Upper lobe of left lung (tissue), 6 donors: ENCODE measurements at regions not wholly inside any gene's neighbourhood (a gene's known extent, or its start where the extent isn't known, plus 50 kb on each side); places are given as distances from the start of the nearest gene placed in this dataset.

Source experiments
- ATAC-seq, 2 donors: fragments of 200-7000 bp; cut with Tn5 transposase; one replicate each; pipeline ENCODE4 v1.9.1; 2022; ENCODE audit warnings: mild to moderate bottlenecking in 2 of 2, moderate library complexity in 2 of 2; ENCODE audit not compliant: low FRiP score in 2 of 2
- DNase-seq, 2 donors: peaks; one replicate each; pipeline ENCODE4 v3.0.0-alpha.2; 2019 to 2020
- H3K27ac ChIP-seq, 4 donors: fragments of 200-600 bp; sonication (generic); one replicate each; pipeline ENCODE4 v1.5.1; 2016 to 2019
- H3K27me3 ChIP-seq, 4 donors: fragments of 200-600 bp; sonication (generic); one replicate each; pipeline ENCODE4 v1.5.1; 2017 to 2019
- H3K36me3 ChIP-seq, 4 donors: fragments of 200-600 bp; sonication (generic); one replicate each; pipeline ENCODE4 v1.5.1; 2016 to 2019
- H3K4me1 ChIP-seq, 4 donors: fragments of 200-600 bp; sonication (generic); one replicate each; pipeline ENCODE4 v1.5.1; 2018 to 2019
- H3K4me3 ChIP-seq, 4 donors: fragments of 200-600 bp; sonication (generic); one replicate each; pipeline ENCODE4 v1.5.1; 2017 to 2019; ENCODE audit warnings: mild to moderate bottlenecking in 2 of 4, moderate library complexity in 1 of 4
- H3K9me3 ChIP-seq, 4 donors: fragments of 200-600 bp; sonication (generic); one replicate each; pipeline ENCODE4 v1.5.1; 2018 to 2019
- EP300 ChIP-seq, 4 donors: sonication (generic); formaldehyde crosslinking; IDR thresholded peaks; one replicate each; pipeline ENCODE4 v1.5.1; 2017; ENCODE audit warnings: antibody characterized with exemption in 4 of 4, control low read depth in 2 of 4
- POLR2A ChIP-seq, 4 donors: fragments of 450-650 bp; IDR thresholded peaks; one replicate each; pipeline ENCODE4 v1.5.1; 2016 to 2017; ENCODE audit warnings: antibody characterized with exemption in 4 of 4, mild to moderate bottlenecking in 2 of 4
- POLR2AphosphoS5 ChIP-seq, 2 donors: sonication (generic); formaldehyde crosslinking; IDR thresholded peaks; one replicate each; pipeline ENCODE4 v1.5.1; 2017; ENCODE audit warnings: antibody characterized with exemption in 2 of 2
- WGBS, 2 donors: methylation state at CpG; one replicate each; pipeline ENCODE4 v1.1.5; 2017 to 2018; 5-methylcytosine and 5-hydroxymethylcytosine counted together
- TF ChIP-seq, protein P1 (sequence below), 6 experiments: fragments of 450-650 bp in 4 of 6; fragments of 200-600 bp in 2 of 6; sonication (generic) in 2 of 6; IDR thresholded peaks; one replicate each; pipeline ENCODE4 v1.5.1; 2016 to 2019; ENCODE audit warnings: antibody characterized with exemption in 6 of 6
- donor health status: DM: no; HTN: no; CAD: no; lungs with moderate emphysema.
- donor health status: DM: no; HTN: yes; CAD: no; lungs with severe emphysema.

DNA sequence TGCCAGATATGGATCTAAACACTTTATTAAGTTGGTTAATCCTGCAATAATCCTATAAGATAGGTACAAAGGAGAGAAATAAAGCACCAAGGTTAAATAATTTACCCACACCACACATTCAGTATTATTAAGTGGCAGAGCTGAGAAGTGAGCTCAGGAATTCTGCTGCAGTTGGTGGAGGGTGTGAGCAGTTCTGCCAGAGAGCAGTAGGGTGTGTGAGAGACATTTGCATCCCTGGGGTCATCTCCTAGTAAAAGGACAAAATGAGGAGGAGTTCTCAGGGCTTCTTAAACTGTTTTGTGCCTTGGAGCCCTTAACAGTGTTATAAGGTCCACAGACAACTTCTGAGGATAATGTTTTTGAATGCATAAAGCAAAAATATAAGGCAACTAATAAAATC lies 484.5 kb downstream of the TAFA4 start:
- TF ChIP-seq EP300 (IDR thresholded peaks at IDR 0.05) (no peak), POLR2A (IDR thresholded peaks at IDR 0.05) (no peak), POLR2AphosphoS5 (IDR thresholded peaks at IDR 0.05) (no peak)
- TF ChIP-seq, protein P1, sequence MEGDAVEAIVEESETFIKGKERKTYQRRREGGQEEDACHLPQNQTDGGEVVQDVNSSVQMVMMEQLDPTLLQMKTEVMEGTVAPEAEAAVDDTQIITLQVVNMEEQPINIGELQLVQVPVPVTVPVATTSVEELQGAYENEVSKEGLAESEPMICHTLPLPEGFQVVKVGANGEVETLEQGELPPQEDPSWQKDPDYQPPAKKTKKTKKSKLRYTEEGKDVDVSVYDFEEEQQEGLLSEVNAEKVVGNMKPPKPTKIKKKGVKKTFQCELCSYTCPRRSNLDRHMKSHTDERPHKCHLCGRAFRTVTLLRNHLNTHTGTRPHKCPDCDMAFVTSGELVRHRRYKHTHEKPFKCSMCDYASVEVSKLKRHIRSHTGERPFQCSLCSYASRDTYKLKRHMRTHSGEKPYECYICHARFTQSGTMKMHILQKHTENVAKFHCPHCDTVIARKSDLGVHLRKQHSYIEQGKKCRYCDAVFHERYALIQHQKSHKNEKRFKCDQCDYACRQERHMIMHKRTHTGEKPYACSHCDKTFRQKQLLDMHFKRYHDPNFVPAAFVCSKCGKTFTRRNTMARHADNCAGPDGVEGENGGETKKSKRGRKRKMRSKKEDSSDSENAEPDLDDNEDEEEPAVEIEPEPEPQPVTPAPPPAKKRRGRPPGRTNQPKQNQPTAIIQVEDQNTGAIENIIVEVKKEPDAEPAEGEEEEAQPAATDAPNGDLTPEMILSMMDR (IDR thresholded peaks at IDR 0.05): no peak
- DNase-seq: no peak

DNA sequence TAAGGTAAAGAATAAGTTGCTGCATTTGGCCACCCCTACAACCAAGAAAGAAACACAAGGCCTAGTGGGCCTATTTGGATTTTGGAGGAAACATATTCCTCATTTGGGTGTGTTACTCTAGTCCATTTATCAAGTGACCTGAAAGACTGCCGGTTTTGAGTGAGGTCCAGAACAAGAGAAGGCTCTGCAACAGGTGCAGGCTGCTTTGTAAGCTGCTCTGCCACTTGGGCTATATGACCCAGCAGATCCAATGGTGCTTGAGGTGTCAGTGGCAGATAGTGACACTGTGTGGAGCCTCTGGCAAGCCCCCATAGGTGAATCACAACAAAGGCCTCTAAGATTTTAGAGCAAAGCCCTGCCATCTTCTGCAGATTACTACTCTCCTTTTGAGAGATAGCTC lies 491.3 kb downstream of the TAFA4 start:
- Histone ChIP-seq H3K36me3 (no peaks in the 10 kb centered on the region), H3K9me3 (peaks cover 0 to 3% (median 0%) of the 10 kb centered on the region in 4 donors), H3K4me1 (no peaks in the 10 kb centered on the region), H3K27me3 (no peaks in the 10 kb centered on the region), H3K27ac (no peak overlapping the region), H3K4me3 (no peak overlapping the region)
- TF ChIP-seq POLR2A (IDR thresholded peaks at IDR 0.05) (no peak), EP300 (IDR thresholded peaks at IDR 0.05) (no peak), POLR2AphosphoS5 (IDR thresholded peaks at IDR 0.05) (no peak)
- TF ChIP-seq, protein P1 (IDR thresholded peaks at IDR 0.05): no peak
- no peak for ATAC-seq
- no peak for DNase-seq
- WGBS, 2 donors: 67 to 88% methylated on average over 1 of the region's 1 CpG

More for the DNA sequence above, 484.5 kb downstream of the TAFA4 start:
- H3K36me3 ChIP-seq: no peaks in the 10 kb centered on the region
- H3K4me1 ChIP-seq: no peaks in the 10 kb centered on the region
- ATAC-seq: no peak
- H3K4me3 ChIP-seq: no peak overlapping the region
- H3K9me3 ChIP-seq: no peaks in the 10 kb centered on the region
- H3K27ac ChIP-seq: no peak overlapping the region
- H3K27me3 ChIP-seq: no peaks in the 10 kb centered on the region

DNA sequence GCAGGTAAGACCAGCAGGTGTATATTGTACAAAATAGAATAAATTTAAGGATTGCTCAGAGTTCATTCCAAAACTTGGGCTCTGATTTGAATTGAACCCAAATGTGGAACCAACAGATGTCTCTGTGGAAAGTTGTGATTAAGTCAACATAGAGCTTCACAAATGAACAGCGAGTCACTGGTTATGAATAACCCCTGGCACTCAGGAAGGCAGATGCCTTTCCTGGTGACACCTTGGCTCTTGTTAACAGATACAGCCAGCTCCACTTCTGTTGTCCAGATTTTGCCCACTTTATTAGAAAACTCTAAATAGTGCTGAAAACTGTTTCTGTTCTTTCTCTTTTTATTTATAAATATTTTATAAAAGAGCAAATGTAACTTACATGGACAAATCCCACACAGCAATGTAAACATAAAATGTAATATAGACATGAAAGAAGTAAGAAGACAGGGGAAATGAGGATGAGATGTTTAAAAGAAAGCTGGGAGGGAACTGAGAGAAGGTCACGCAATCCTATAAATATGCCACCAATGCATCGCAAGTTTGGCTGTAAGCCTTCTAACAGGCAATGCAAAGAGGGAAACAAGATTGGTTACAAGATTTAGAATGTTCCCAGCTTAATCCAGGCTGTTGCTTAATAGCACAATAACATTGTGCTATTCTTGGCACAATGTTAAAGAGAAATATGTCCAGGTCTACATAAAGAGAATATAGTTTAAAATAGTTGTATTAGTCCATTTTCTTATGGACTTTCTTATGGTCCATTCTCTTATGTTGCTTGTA lies 495.5 kb downstream of the TAFA4 start:
- DNase-seq (no peak), ATAC-seq (no peak)
- no peaks in the 10 kb centered on the region for H3K4me1 ChIP-seq
- H3K36me3 ChIP-seq: no peaks in the 10 kb centered on the region
- H3K27me3 ChIP-seq: no peaks in the 10 kb centered on the region
- TF ChIP-seq POLR2AphosphoS5 (IDR thresholded peaks at IDR 0.05): no peak
- TF ChIP-seq, protein P1 (IDR thresholded peaks at IDR 0.05): no peak
- no peak for TF ChIP-seq EP300 (IDR thresholded peaks at IDR 0.05)
- no peak for TF ChIP-seq POLR2A (IDR thresholded peaks at IDR 0.05)
- 81 to 85% methylated on average over 3 of the region's 3 CpGs for WGBS, 2 donors
- H3K27ac ChIP-seq: no peak overlapping the region
- H3K4me3 ChIP-seq: no peak overlapping the region
- H3K9me3 ChIP-seq: peaks cover 0 to 3% (median 0%) of the 10 kb centered on the region in 4 donors

DNA sequence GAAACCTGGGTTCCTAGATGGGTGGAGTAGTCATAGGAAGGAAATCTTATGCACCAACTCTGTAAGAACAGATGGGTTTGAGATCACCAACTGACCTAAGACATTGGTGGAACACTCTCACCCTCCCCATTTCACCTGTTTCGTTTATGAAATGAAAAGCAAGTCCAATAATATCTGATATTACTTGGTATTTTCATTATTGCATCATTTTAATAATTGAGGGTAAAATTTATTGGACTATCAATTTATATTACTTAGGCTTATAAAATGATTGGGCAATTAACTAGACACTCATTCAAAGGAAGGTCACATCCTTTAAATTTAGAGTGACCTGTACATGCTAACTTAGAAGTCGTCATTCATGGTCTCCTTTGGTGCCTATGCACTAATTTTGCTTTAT lies 503.9 kb downstream of the TAFA4 start:
- no peaks in the 10 kb centered on the region for H3K27me3 ChIP-seq
- 69 to 73% methylated on average over 2 of the region's 2 CpGs for WGBS, 2 donors
- no peak overlapping the region for H3K4me3 ChIP-seq
- H3K36me3 ChIP-seq: no peaks in the 10 kb centered on the region
- TF ChIP-seq POLR2AphosphoS5 (IDR thresholded peaks at IDR 0.05): no peak
- no peak for TF ChIP-seq POLR2A (IDR thresholded peaks at IDR 0.05)
- TF ChIP-seq EP300 (IDR thresholded peaks at IDR 0.05): no peak
- TF ChIP-seq, protein P1 (IDR thresholded peaks at IDR 0.05): no peak
- ATAC-seq: no peak
- DNase-seq: no peak
- H3K27ac ChIP-seq: no peak overlapping the region
- no peaks in the 10 kb centered on the region for H3K9me3 ChIP-seq
- no peaks in the 10 kb centered on the region for H3K4me1 ChIP-seq
